Neural progenitor cell (in vitro differentiated cells): ENCODE measurements at regions not wholly inside any gene's neighbourhood (a gene's known extent, or its start where the extent isn't known, plus 50 kb on each side); places are given as distances from the start of the nearest gene placed in this dataset. TPM values are rescaled to one million over a fixed set of nuclear protein-coding genes. Genes with fewer than 3 reads are reported as not detected.
A peak's percentile ranks its signal among the peaks of the same experiment; 100 is the strongest.

Source experiments
- DNase-seq: peaks from one replicate; pipeline ENCODE4 v3.0.0-alpha.2; 2016; ENCODE audit warnings: low spot score
- H2AFZ ChIP-seq: fragments of 200-600 bp; sonication (generic); replicated peaks from 2 replicates; pipeline ENCODE4 v1.6.1; 2016; ENCODE audit warnings: antibody characterized with exemption
- H3F3A ChIP-seq: fragments of 200-600 bp; sonication (generic); 2 replicates; pipeline ENCODE4 v1.6.1; 2016; ENCODE audit warnings: antibody characterized with exemption, low read depth
- H3K27ac ChIP-seq: fragments of 200-600 bp; sonication (generic); 2 replicates; pipeline ENCODE4 v1.5.1; 2016; ENCODE audit warnings: mild to moderate bottlenecking
- H3K27me3 ChIP-seq: fragments of 200-600 bp; sonication (generic); 2 replicates; pipeline ENCODE4 v1.6.1; 2016; ENCODE audit warnings: mild to moderate bottlenecking, moderate library complexity
- H3K36me3 ChIP-seq: fragments of 200-600 bp; sonication (generic); 2 replicates; pipeline ENCODE4 v1.5.1; 2016
- H3K4me1 ChIP-seq: fragments of 200-600 bp; sonication (generic); 2 replicates; pipeline ENCODE4 v1.6.1; 2016; ENCODE audit warnings: mixed run types
- H3K4me2 ChIP-seq: fragments of 200-600 bp; sonication (generic); 2 replicates; pipeline ENCODE4 v1.6.1; 2016
- H3K4me3 ChIP-seq: fragments of 200-600 bp; sonication (generic); 2 replicates; pipeline ENCODE4 v1.5.1; 2016
- H3K79me2 ChIP-seq: fragments of 200-600 bp; sonication (generic); 2 replicates; pipeline ENCODE4 v1.6.1; 2016; ENCODE audit warnings: low read depth
- H3K9ac ChIP-seq: fragments of 200-600 bp; sonication (generic); 2 replicates; pipeline ENCODE4 v1.6.1; 2016
- H3K9me3 ChIP-seq: fragments of 200-600 bp; sonication (generic); 2 replicates; pipeline ENCODE4 v1.5.1; 2016; ENCODE audit warnings: low read depth
- H4K20me1 ChIP-seq: fragments of 200-600 bp; sonication (generic); 2 replicates; pipeline ENCODE4 v1.6.1; 2016; ENCODE audit warnings: low read depth
- H3K27ac Mint-ChIP-seq: 3 replicates; pipeline ENCODE4 v1.8.0; 2021; ENCODE audit warnings: mixed read lengths
- H3K27me3 Mint-ChIP-seq: 2 replicates; pipeline ENCODE4 v1.8.0; 2022; ENCODE audit warnings: low read depth, mild to moderate bottlenecking, inconsistent platforms, moderate library complexity, mixed read lengths; ENCODE audit not compliant: insufficient read depth
- H3K36me3 Mint-ChIP-seq: 3 replicates; pipeline ENCODE4 v1.8.0; 2021; ENCODE audit warnings: mixed read lengths
- H3K4me1 Mint-ChIP-seq: 3 replicates; pipeline ENCODE4 v1.8.0; 2021; ENCODE audit warnings: mixed read lengths
- H3K4me3 Mint-ChIP-seq: 3 replicates; pipeline ENCODE4 v1.8.0; 2021; ENCODE audit warnings: mild to moderate bottlenecking, moderate library complexity, mixed read lengths
- H3K9me3 Mint-ChIP-seq: 3 replicates; pipeline ENCODE4 v1.8.0; 2020; ENCODE audit warnings: mixed read lengths
- EZH2 ChIP-seq: fragments of 200-600 bp; sonication (generic); IDR thresholded peaks from 2 replicates; pipeline ENCODE4 v1.6.1; 2017; ENCODE audit warnings: antibody characterized with exemption, mild to moderate bottlenecking, moderate library complexity
- EZH2phosphoT487 ChIP-seq: fragments of 200-600 bp; sonication (generic); IDR thresholded peaks from 2 replicates; pipeline ENCODE4 v1.6.1; 2017; ENCODE audit warnings: antibody characterized with exemption
- small RNA-seq: library from RNA; depleted of rRNA; stranded (forward); fragments of <200 nt; gene quantifications from one replicate; pipeline ENCODE3, GENCODE V24; 2015
- TF ChIP-seq, protein P1 (sequence below): fragments of 200-600 bp; sonication (generic); IDR thresholded peaks from 2 replicates; pipeline ENCODE4 v1.5.1; 2017; ENCODE audit warnings: antibody characterized with exemption, mild to moderate bottlenecking

DNA sequence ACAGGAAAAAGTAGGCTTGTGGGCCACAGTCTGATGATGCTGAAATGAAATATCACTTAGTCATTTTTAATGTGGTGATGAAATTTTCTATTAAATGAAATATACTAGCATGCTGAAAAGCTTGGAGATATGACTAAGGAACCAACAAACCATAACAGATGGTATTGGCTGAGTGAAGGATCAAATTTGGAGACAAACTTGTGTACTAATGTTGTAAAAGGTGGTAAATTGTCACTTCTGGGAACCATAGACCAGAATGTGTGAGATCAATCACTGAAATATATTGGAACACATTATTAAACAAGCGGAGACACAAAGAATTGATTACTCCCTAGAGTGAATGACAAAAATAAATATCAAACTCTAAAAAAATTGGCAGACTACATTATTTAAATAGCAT is 232.4 kb downstream of the DOK5 start:
- no peaks in the 10 kb centered on the region for H3K4me1 Mint-ChIP-seq
- H3K9me3 Mint-ChIP-seq = no peaks in the 10 kb centered on the region
- H3K9ac ChIP-seq = no peak overlapping the region

DNA sequence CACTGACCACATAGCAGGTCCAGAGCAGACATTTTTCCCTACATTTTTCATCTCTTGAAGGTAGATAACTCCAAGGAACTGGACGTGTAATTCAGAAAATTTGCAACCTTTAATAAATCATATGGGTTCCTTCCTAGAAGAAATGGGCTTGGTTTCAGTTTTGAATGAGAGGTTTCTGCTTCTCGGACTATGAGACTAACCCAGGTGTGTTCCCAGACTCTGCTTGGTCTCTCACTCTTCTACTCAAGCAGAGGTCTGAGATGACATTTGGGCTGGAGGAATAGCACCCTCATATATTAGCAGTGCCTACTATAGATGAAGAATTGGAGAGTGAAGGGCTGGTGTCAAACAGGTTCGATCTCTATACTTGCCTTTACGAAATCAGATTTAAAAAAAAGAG is 231.2 kb downstream of the DOK5 start:
- Histone ChIP-seq H3K27me3 (no peaks in the 10 kb centered on the region), H3K27ac (no peak overlapping the region), H3K79me2 (no peaks in the 10 kb centered on the region), H2AFZ (no peak overlapping the region), H3K9me3 (no peaks in the 10 kb centered on the region), H3K9ac (no peak overlapping the region), H3K4me1 (no peaks in the 10 kb centered on the region), H3K4me3 (no peak overlapping the region), H3K4me2 (no peak overlapping the region), H3K36me3 (no peaks in the 10 kb centered on the region), H3F3A (no peaks in the 10 kb centered on the region), H4K20me1 (no peaks in the 10 kb centered on the region)
- no peak for DNase-seq
- no peak for TF ChIP-seq EZH2phosphoT487
- no peak for TF ChIP-seq EZH2
- TF ChIP-seq, protein P1, sequence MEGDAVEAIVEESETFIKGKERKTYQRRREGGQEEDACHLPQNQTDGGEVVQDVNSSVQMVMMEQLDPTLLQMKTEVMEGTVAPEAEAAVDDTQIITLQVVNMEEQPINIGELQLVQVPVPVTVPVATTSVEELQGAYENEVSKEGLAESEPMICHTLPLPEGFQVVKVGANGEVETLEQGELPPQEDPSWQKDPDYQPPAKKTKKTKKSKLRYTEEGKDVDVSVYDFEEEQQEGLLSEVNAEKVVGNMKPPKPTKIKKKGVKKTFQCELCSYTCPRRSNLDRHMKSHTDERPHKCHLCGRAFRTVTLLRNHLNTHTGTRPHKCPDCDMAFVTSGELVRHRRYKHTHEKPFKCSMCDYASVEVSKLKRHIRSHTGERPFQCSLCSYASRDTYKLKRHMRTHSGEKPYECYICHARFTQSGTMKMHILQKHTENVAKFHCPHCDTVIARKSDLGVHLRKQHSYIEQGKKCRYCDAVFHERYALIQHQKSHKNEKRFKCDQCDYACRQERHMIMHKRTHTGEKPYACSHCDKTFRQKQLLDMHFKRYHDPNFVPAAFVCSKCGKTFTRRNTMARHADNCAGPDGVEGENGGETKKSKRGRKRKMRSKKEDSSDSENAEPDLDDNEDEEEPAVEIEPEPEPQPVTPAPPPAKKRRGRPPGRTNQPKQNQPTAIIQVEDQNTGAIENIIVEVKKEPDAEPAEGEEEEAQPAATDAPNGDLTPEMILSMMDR = no peak
- Mint-ChIP-seq H3K27me3 (no peaks in the 10 kb centered on the region), H3K4me1 (no peaks in the 10 kb centered on the region), H3K9me3 (no peaks in the 10 kb centered on the region), H3K36me3 (no peaks in the 10 kb centered on the region), H3K4me3 (no peak overlapping the region), H3K27ac (no peak overlapping the region)

More for the DNA sequence above, 232.4 kb downstream of the DOK5 start:
- H3K27me3 ChIP-seq = no peaks in the 10 kb centered on the region
- no peaks in the 10 kb centered on the region for H4K20me1 ChIP-seq
- no peak overlapping the region for H3K4me2 ChIP-seq
- H3F3A ChIP-seq = no peaks in the 10 kb centered on the region
- H3K79me2 ChIP-seq = no peaks in the 10 kb centered on the region
- no peaks in the 10 kb centered on the region for H3K36me3 ChIP-seq
- H3K27ac Mint-ChIP-seq = no peak overlapping the region
- H3K9me3 ChIP-seq = no peaks in the 10 kb centered on the region
- no peaks in the 10 kb centered on the region for H3K4me1 ChIP-seq
- H3K27me3 Mint-ChIP-seq = no peaks in the 10 kb centered on the region
- H3K36me3 Mint-ChIP-seq = no peaks in the 10 kb centered on the region
- no peak overlapping the region for H2AFZ ChIP-seq
- no peak overlapping the region for H3K27ac ChIP-seq
- TF ChIP-seq EZH2phosphoT487 (no peak), EZH2 (no peak)
- TF ChIP-seq, protein P1 = no peak
- no peak overlapping the region for H3K4me3 ChIP-seq
- DNase-seq = no peak
- no peak overlapping the region for H3K4me3 Mint-ChIP-seq

DNA sequence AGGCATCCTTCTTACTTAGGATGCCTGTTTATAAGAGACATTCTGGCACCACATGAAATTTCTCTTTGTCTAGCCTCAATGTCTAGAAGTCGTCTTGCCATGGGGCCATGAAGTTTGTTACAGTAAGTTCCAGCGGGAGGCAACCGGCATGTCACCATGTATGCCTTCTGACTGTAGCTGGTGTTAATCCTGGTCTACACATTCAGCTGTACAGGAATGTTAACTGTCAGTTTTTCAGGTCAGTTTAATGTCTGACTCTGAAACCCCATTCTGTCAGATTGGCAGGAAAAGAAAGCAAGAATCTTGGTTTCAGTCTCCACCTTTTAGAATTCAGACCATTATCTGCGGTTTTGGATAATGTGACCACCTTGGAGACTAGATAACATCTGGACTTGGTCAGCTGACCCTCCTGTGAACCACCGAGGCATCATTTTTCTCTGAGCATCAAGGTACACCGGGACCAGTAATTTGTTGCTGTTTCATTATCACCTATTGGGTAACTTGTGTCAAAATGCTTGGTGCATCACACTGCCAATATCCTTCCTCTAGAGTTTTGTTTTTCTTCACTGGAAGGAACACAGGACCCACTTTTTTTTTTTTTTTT is 228.7 kb downstream of the DOK5 start:
- Histone ChIP-seq H3K9me3 (no peaks in the 10 kb centered on the region), H3K79me2 (no peaks in the 10 kb centered on the region), H3F3A (no peaks in the 10 kb centered on the region), H3K4me2 (no peak overlapping the region), H2AFZ (peak overlapping the region; percentile 3), H3K36me3 (no peaks in the 10 kb centered on the region), H3K27me3 (no peaks in the 10 kb centered on the region), H4K20me1 (no peaks in the 10 kb centered on the region), H3K4me1 (no peaks in the 10 kb centered on the region), H3K9ac (no peak overlapping the region), H3K27ac (no peak overlapping the region), H3K4me3 (no peak overlapping the region)
- TF ChIP-seq EZH2 (no peak), EZH2phosphoT487 (no peak)
- TF ChIP-seq, protein P1 = no peak
- no peak for DNase-seq
- H3K27ac Mint-ChIP-seq = no peak overlapping the region
- no peaks in the 10 kb centered on the region for H3K9me3 Mint-ChIP-seq
- no peaks in the 10 kb centered on the region for H3K4me1 Mint-ChIP-seq
- H3K36me3 Mint-ChIP-seq = no peaks in the 10 kb centered on the region
- no peaks in the 10 kb centered on the region for H3K27me3 Mint-ChIP-seq
- H3K4me3 Mint-ChIP-seq = no peak overlapping the region

Small RNA genes in the stretch of these regions (small RNA-seq; reads per million reads assigned to genes)
- not detected for gene RNU4ATAC7P
